Activated naive CD4-positive, alpha-beta T cell treated with anti-CD3 and anti-CD28 coated beads, Interleukin-2, amount 50 U/mL, for 24 hours (primary cell): ENCODE measurements at regions not wholly inside any gene's neighbourhood (a gene's known extent, or its start where the extent isn't known, plus 50 kb on each side); places are given as distances from the start of the nearest gene placed in this dataset.

ENCODE experiments used
- H3K27ac Mint-ChIP-seq: one replicate; pipeline ENCODE4 v1.8.0; 2021; ENCODE audit warnings: mild to moderate bottlenecking, mixed read lengths
- H3K27me3 Mint-ChIP-seq: one replicate; pipeline ENCODE4 v1.8.0; 2021; ENCODE audit warnings: mixed read lengths
- H3K36me3 Mint-ChIP-seq: one replicate; pipeline ENCODE4 v1.8.0; 2021; ENCODE audit warnings: mixed read lengths
- H3K4me1 Mint-ChIP-seq: one replicate; pipeline ENCODE4 v1.8.0; 2021; ENCODE audit warnings: mixed read lengths
- H3K4me3 Mint-ChIP-seq: one replicate; pipeline ENCODE4 v1.8.0; 2021; ENCODE audit warnings: mild to moderate bottlenecking, mixed read lengths
- H3K9me3 Mint-ChIP-seq: one replicate; pipeline ENCODE4 v1.8.0; 2021; ENCODE audit warnings: mixed read lengths

DNA sequence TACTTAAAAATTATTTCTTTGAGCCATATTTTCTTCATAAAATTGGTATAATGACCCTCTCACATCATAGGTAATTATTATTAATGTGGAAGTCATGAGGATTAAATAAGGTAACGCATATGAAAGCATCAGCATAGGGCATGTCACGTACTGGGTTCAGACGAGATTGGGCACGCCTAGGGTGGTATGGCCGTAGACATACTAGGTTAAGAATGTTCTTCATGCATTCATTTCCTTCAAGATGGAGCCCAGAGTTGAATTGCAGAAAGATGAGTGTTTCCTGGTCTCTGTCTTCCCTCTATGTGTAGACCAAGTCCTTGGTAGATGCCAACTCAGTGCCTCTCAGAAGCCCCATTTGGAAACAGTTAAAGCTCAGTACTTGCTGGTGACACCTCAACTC, 174.1 kb upstream of the CLINT1 start:
- H3K27me3 Mint-ChIP-seq, result peaks cover 5% of the 10 kb centered on the region
- no peak overlapping the region for H3K27ac Mint-ChIP-seq
- H3K9me3 Mint-ChIP-seq, result peaks cover 13% of the 10 kb centered on the region
- H3K36me3 Mint-ChIP-seq, result peaks cover 6% of the 10 kb centered on the region
- no peaks in the 10 kb centered on the region for H3K4me1 Mint-ChIP-seq
- H3K4me3 Mint-ChIP-seq, result no peak overlapping the region

DNA sequence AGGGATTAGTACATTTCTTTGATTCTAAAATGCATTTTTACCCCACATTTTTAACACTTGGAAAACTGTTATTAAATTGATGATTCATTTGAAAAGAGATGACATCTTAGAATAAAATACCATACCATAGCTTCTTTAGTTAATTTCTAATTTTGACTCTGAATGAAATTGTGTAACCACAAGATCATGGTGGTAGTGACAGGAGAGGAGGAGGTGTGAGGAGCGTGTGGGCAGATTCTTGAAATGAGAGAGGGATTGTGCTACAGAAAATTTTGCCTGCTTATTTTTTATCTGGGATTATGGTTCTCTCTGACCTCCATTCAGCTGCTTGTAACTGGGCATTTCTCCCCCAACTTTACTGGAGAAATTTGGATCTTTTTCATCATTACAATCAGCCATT, 173.3 kb upstream of the CLINT1 start:
- Mint-ChIP-seq H3K36me3 (peaks cover 6% of the 10 kb centered on the region), H3K9me3 (peaks cover 13% of the 10 kb centered on the region), H3K4me3 (no peak overlapping the region), H3K4me1 (no peaks in the 10 kb centered on the region), H3K27ac (no peak overlapping the region), H3K27me3 (peaks cover 5% of the 10 kb centered on the region)

DNA sequence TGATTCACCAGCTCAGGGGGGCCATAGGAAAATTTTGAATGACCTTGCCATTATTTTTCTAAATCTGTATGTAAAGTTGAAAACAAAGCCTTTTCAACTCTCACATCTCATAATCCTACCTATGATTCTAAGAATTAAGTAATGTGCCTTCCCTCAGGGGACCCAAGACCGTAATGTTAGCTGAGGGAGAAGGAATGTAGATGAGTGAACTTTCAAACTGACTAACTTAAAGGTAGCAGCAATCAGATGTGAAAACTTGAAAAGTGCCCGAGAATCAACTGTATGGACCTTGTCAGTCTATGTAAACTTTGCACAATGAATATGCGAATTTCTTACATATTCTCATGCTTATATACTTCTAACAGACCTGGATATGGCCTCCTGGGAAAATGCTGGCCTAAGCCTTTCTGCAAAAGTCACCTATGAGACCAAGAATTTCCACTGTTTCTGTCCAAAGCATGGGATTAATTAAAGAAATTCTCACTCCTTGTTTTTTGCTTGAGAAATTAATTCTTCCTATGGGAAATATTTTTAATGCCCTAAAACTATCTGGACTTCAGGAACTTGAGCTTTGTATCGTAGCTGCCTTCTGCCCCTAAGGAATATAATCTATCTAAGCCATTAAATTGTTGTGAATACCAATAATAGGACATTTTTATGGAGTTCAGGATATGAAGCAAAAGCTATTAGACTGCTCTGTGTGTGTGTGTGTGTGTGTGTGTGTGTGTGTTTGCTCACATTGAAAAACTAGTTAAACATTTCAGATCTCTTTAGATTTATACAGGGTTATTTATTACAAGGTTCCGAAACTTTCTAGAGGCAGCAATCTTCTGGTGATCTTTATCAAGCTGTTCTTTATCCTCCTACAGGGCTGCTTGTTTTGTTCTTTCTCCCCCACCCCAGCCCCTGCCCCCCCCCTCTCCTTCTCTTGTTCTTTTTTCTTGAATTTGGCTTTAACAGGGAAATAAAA, 169.1 kb upstream of the CLINT1 start:
- no peaks in the 10 kb centered on the region for H3K36me3 Mint-ChIP-seq
- peaks cover 3% of the 10 kb centered on the region for H3K27me3 Mint-ChIP-seq
- peaks cover 3% of the 10 kb centered on the region for H3K9me3 Mint-ChIP-seq

DNA sequence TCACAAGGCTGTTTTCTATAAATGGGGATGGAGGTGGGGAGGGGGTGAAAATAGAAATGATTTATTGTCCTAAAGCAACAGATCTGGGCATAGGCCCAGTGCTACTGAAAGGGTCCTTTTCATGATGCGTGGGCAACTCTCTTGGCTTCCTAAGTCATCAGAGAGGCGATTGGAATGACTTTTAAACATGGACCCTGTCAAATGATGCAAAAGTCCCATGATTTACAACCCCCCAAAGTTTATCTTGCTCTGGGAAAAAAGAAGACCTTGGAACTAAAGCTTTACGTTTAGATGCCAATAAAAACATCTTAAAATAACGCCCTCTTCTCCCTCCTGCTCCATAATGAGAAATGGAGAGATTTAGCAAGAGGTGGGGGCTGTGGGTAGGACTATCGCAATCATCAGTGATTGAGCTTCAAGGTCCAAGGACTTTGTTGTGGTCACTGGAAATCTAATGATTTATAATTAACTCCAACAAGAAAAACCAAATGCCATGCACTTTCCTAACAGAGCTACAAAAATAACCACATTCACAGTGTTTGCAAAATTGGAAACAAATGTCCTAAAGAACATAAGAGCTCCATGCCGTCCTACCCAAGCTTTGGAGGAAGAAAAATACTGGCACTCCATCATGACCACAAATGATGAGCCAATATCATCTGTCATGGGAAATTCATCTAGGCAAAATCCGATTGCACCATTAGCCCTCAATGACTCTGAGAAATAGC, 167.5 kb upstream of the CLINT1 start:
- H3K4me3 Mint-ChIP-seq, result no peak overlapping the region
- H3K4me1 Mint-ChIP-seq, result no peaks in the 10 kb centered on the region

More for the DNA sequence above, 169.1 kb upstream of the CLINT1 start:
- no peak overlapping the region for H3K27ac Mint-ChIP-seq
- H3K4me3 Mint-ChIP-seq, result no peak overlapping the region
- H3K4me1 Mint-ChIP-seq, result no peaks in the 10 kb centered on the region

GRCh38 chr5:158023266-158023665, 164.3 kb upstream of the CLINT1 start:
- Mint-ChIP-seq H3K27me3 (peaks cover 3% of the 10 kb centered on the region), H3K4me3 (no peak overlapping the region), H3K4me1 (no peaks in the 10 kb centered on the region), H3K9me3 (no peaks in the 10 kb centered on the region), H3K27ac (no peak overlapping the region), H3K36me3 (no peaks in the 10 kb centered on the region)

More for the DNA sequence above, 167.5 kb upstream of the CLINT1 start:
- H3K27me3 Mint-ChIP-seq, result peaks cover 5% of the 10 kb centered on the region
- H3K36me3 Mint-ChIP-seq, result no peaks in the 10 kb centered on the region
- no peaks in the 10 kb centered on the region for H3K9me3 Mint-ChIP-seq
- no peak overlapping the region for H3K27ac Mint-ChIP-seq

DNA sequence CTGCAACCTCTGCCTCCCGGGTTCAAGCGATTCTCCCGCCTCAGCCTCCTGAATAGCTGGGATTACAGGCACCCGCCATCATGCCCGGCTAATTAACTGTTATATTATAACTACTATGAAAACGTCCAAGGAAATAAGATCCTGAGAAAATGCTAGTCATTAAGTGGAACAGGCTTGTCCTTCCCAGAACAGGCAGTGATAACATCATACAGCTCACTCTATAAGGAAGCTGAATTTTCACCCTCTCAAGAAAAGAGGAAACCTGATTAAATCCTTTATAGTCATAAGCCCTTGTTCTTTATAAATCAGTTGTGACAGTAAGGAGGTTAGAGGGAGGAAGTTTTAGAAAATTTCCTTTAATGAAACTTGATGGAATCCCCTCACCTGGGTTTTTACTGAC, 163.9 kb upstream of the CLINT1 start:
- Mint-ChIP-seq H3K4me3 (no peak overlapping the region), H3K9me3 (no peaks in the 10 kb centered on the region), H3K36me3 (no peaks in the 10 kb centered on the region), H3K27ac (no peak overlapping the region), H3K27me3 (peaks cover 3% of the 10 kb centered on the region), H3K4me1 (no peaks in the 10 kb centered on the region)

- Mint-ChIP-seq H3K27me3 (peaks cover 4% of the 10 kb centered on the region), H3K4me3 (no peak overlapping the region), H3K36me3 (no peaks in the 10 kb centered on the region), H3K27ac (no peak overlapping the region), H3K4me1 (no peaks in the 10 kb centered on the region), H3K9me3 (no peaks in the 10 kb centered on the region)
Observed at GRCh38 chr5:158022393-158022792, 163.4 kb upstream of the CLINT1 start.

DNA sequence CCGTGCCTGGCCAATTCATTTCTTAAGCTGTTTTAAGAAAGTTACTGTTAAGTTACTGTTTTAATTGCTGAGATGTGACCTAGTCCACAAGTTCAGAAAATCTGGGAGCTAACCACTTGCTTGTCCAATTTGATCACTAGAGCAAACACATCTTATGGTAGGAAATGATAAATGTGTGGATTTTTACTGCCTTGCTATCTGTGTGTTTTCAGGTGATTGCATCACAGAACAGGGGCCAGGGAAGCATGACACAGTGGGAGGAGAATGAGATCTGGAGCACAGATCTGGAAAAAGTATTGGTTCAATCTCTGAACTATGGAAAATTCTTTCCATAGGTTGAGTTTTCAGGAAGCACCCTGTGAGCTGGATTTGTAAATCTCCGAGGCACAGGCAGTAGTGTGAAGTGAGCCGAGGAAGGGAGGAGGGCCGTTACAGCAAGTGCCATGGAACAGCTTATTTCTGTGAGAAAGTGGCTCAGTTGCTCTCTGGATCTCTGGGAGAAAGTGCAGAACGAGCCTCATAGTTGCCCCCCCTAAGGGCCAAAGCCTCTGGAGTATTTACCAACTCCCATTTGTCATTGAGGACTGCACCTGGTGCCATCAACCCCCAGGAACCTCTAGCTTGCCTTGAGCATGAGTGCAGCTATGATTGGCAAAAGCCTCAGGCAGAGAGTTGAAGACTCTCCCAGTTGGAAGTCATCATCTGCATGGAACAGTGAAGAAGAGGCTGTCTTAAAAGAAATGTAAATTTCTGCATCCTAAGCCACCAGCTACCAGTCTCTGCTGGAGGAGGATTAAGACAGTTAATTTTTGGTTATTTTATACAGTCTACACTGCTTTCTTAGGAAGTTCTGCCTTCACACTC, 161.8 kb upstream of the CLINT1 start:
- peaks cover 4% of the 10 kb centered on the region for H3K27me3 Mint-ChIP-seq
- no peaks in the 10 kb centered on the region for H3K9me3 Mint-ChIP-seq
- H3K4me1 Mint-ChIP-seq, result no peaks in the 10 kb centered on the region
- no peak overlapping the region for H3K4me3 Mint-ChIP-seq
- no peaks in the 10 kb centered on the region for H3K36me3 Mint-ChIP-seq
- H3K27ac Mint-ChIP-seq, result no peak overlapping the region

DNA sequence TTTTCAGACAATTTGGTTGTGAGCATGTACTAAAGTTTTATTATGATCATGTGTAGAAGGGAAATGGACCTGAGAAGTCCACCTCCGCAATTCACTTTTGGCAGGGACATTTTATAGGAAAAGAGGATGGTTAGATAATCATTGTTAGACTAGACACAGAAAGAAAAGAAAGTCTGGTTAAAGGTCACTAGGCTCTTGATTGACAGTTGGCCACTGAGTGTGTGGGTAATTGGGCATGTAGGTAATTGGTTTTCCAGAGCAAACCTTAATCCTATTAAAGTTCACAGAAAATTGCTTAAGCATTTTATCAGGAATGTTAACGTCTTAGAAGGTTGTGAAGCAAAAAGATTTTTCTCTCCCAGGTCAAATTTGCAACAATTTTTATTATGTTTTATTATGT, 158.5 kb upstream of the CLINT1 start:
- Mint-ChIP-seq H3K27me3 (peaks cover 6% of the 10 kb centered on the region), H3K27ac (no peak overlapping the region), H3K36me3 (no peaks in the 10 kb centered on the region), H3K9me3 (no peaks in the 10 kb centered on the region), H3K4me3 (no peak overlapping the region), H3K4me1 (no peaks in the 10 kb centered on the region)

GRCh38 chr5:158014372-158014771, 155.4 kb upstream of the CLINT1 start:
- Mint-ChIP-seq H3K36me3 (no peaks in the 10 kb centered on the region), H3K9me3 (no peaks in the 10 kb centered on the region), H3K4me3 (no peak overlapping the region), H3K4me1 (no peaks in the 10 kb centered on the region), H3K27me3 (peaks cover 3% of the 10 kb centered on the region), H3K27ac (no peak overlapping the region)

DNA sequence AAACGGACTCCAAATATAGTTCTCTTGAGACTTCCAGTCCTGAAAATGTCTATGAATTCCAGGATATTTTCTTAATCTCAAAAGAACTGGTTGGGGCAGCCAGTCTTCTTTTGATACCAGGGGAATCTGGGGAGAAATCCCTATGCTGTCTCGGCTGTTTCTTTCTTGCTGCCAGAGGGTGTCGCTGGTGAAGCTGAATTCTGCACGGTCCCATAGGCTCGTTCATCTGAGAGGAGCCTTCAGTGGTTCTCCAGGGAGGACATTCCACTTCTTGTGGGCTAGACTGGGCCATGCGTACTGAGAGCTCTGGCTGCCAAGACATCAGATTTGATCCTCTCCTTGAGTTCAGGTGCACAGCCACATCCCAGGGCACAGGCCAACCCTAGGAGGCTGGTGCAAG, 155.0 kb upstream of the CLINT1 start:
- Mint-ChIP-seq H3K27ac (no peak overlapping the region), H3K9me3 (no peaks in the 10 kb centered on the region), H3K4me3 (no peak overlapping the region), H3K4me1 (no peaks in the 10 kb centered on the region), H3K27me3 (peaks cover 3% of the 10 kb centered on the region), H3K36me3 (no peaks in the 10 kb centered on the region)

GRCh38 chr5:158013303-158013702, 154.4 kb upstream of the CLINT1 start:
- Mint-ChIP-seq H3K27me3 (peaks cover 3% of the 10 kb centered on the region), H3K9me3 (no peaks in the 10 kb centered on the region), H3K36me3 (no peaks in the 10 kb centered on the region), H3K27ac (no peak overlapping the region), H3K4me3 (no peak overlapping the region), H3K4me1 (no peaks in the 10 kb centered on the region)

- no peaks in the 10 kb centered on the region for H3K4me1 Mint-ChIP-seq
- no peak overlapping the region for H3K27ac Mint-ChIP-seq
- no peaks in the 10 kb centered on the region for H3K36me3 Mint-ChIP-seq
- H3K9me3 Mint-ChIP-seq, result no peaks in the 10 kb centered on the region
- H3K27me3 Mint-ChIP-seq, result peaks cover 1% of the 10 kb centered on the region
- no peak overlapping the region for H3K4me3 Mint-ChIP-seq
Observed at GRCh38 chr5:158011422-158011821, 152.5 kb upstream of the CLINT1 start.

- no peaks in the 10 kb centered on the region for H3K4me1 Mint-ChIP-seq
- no peaks in the 10 kb centered on the region for H3K36me3 Mint-ChIP-seq
- H3K27me3 Mint-ChIP-seq, result peaks cover 1% of the 10 kb centered on the region
- no peak overlapping the region for H3K4me3 Mint-ChIP-seq
- H3K9me3 Mint-ChIP-seq, result no peaks in the 10 kb centered on the region
- no peak overlapping the region for H3K27ac Mint-ChIP-seq
Observed at GRCh38 chr5:158010831-158011230, 151.9 kb upstream of the CLINT1 start.

DNA sequence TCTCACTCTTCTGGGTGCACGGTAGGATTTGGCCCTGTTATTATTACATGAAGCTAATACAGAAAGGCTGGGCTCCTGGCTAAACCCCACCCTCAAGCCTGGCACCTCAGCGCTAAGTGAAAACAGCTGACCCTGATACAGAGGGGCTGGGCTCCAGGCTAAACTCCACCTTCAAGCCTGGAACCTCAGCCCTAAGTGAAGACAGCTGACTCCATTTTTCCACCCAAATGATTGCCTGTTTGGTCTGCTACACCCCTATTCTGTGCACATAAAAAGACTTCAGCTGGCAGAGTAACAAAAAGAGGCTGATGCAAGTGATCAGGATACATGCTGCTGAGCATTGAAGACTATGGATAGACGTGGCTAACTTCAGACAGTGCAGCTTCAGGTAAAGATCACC, 148.4 kb upstream of the CLINT1 start:
- Mint-ChIP-seq H3K36me3 (peaks cover 2% of the 10 kb centered on the region), H3K27ac (no peak overlapping the region), H3K27me3 (no peaks in the 10 kb centered on the region), H3K4me3 (no peak overlapping the region), H3K4me1 (no peaks in the 10 kb centered on the region), H3K9me3 (no peaks in the 10 kb centered on the region)
